HepG2 (cell line): ENCODE measurements at regions not wholly inside any gene's neighbourhood (a gene's known extent, or its start where the extent isn't known, plus 50 kb on each side); places are given as distances from the start of the nearest gene placed in this dataset.

Source experiments
- CREM ChIP-seq, 2 experiments: sonication (generic) in 1 of 2; formaldehyde crosslinking in 1 of 2; IDR thresholded peaks; 2 replicates each; pipeline versions ENCODE4 v1.4.0 to v1.6.1; 2016 to 2020; ENCODE audit warnings: antibody characterized with exemption in 1 of 2, mild to moderate bottlenecking in 1 of 2, missing genetic modification reagents in 1 of 2
- CSRNP1 ChIP-seq: sonication (generic); formaldehyde crosslinking; IDR thresholded peaks from 2 replicates; pipeline ENCODE4 v1.8.1; 2023; ENCODE audit warnings: mild to moderate bottlenecking, missing genetic modification reagents
- ERF ChIP-seq: IDR thresholded peaks from 2 replicates; pipeline ENCODE4 v1.6.1; 2018; ENCODE audit warnings: missing biosample characterization, missing genetic modification reagents
- FUBP1 ChIP-seq: sonication (generic); formaldehyde crosslinking; IDR thresholded peaks from 2 replicates; pipeline ENCODE4 v1.5.1; 2020; ENCODE audit warnings: missing genetic modification reagents, mild to moderate bottlenecking, borderline replicate concordance
- GABPA ChIP-seq, 2 experiments: IDR thresholded peaks; 2 replicates each; pipeline ENCODE4 v1.6.1; 2011 to 2016; ENCODE audit warnings: low read depth in 2 of 2, low read length in 1 of 2, missing biosample characterization in 1 of 2, missing genetic modification characterization in 1 of 2
- HOXA3 ChIP-seq: sonication (generic); formaldehyde crosslinking; IDR thresholded peaks from 2 replicates; pipeline ENCODE4 v1.5.0; 2020; ENCODE audit warnings: missing genetic modification reagents
- LBX2 ChIP-seq: sonication (generic); formaldehyde crosslinking; IDR thresholded peaks from 2 replicates; pipeline ENCODE4 v1.5.0; 2020; ENCODE audit warnings: missing genetic modification reagents, mild to moderate bottlenecking, borderline replicate concordance
- RBFOX2 ChIP-seq: fragments of 200-400 bp; formaldehyde crosslinking; IDR thresholded peaks from 2 replicates; pipeline ENCODE4 v1.6.1; 2017; ENCODE audit warnings: low read depth, mild to moderate bottlenecking, low read length
- SIX4 ChIP-seq: sonication (generic); formaldehyde crosslinking; IDR thresholded peaks from 2 replicates; pipeline ENCODE4 v1.4.0; 2020; ENCODE audit warnings: missing genetic modification reagents
- SKI ChIP-seq: fragments of 450-650 bp; IDR thresholded peaks from one replicate; pipeline ENCODE4 v1.6.1; 2018; ENCODE audit warnings: mild to moderate bottlenecking; ENCODE audit not compliant: partially characterized antibody
- SRY ChIP-seq: sonication (generic); formaldehyde crosslinking; IDR thresholded peaks from 2 replicates; pipeline ENCODE4 v1.8.0; 2022; ENCODE audit warnings: mild to moderate bottlenecking, missing genetic modification reagents
- TAF1 ChIP-seq: sonication (generic); formaldehyde crosslinking; IDR thresholded peaks from 2 replicates; pipeline ENCODE4 v1.4.0; 2020; ENCODE audit warnings: missing genetic modification reagents
- U2AF2 ChIP-seq: fragments of 200-400 bp; formaldehyde crosslinking; IDR thresholded peaks from 2 replicates; pipeline ENCODE4 v1.6.1; 2017; ENCODE audit warnings: low read depth, mild to moderate bottlenecking, low read length
- ZBTB39 ChIP-seq: sonication (generic); formaldehyde crosslinking; IDR thresholded peaks from 2 replicates; pipeline ENCODE4 v1.5.0; 2020; ENCODE audit warnings: missing genetic modification reagents
- ZMYM3 ChIP-seq: sonication (generic); formaldehyde crosslinking; IDR thresholded peaks from 2 replicates; pipeline ENCODE4 v1.5.1; 2020; ENCODE audit warnings: mild to moderate bottlenecking, missing genetic modification reagents
- ZNF253 ChIP-seq: sonication (generic); formaldehyde crosslinking; IDR thresholded peaks from 2 replicates; pipeline ENCODE4 v1.8.0; 2022; ENCODE audit warnings: mild to moderate bottlenecking, missing genetic modification reagents, borderline replicate concordance
- ZNF414 ChIP-seq: sonication (generic); formaldehyde crosslinking; IDR thresholded peaks from 2 replicates; pipeline ENCODE4 v1.5.0; 2020; ENCODE audit warnings: missing genetic modification reagents
- ZNF672 ChIP-seq: sonication (generic); formaldehyde crosslinking; IDR thresholded peaks from 2 replicates; pipeline ENCODE4 v1.8.1; 2022; ENCODE audit warnings: missing genetic modification reagents
- ZNF737 ChIP-seq: sonication (generic); formaldehyde crosslinking; IDR thresholded peaks from 2 replicates; pipeline ENCODE4 v1.5.0; 2020; ENCODE audit warnings: missing genetic modification reagents, mild to moderate bottlenecking, borderline replicate concordance
- ZSCAN20 ChIP-seq: sonication (generic); formaldehyde crosslinking; IDR thresholded peaks from 2 replicates; pipeline ENCODE4 v1.4.0; 2020; ENCODE audit warnings: missing genetic modification reagents, mild to moderate bottlenecking, borderline replicate concordance

- peak; percentile 94 for TF ChIP-seq SKI
- TF ChIP-seq GABPA (IDR thresholded peaks at IDR 0.05; ENCODE audit: low read depth, low read length), result no peak
- TF ChIP-seq GABPA (CRISPR knock-in tag; IDR thresholded peaks at IDR 0.05; ENCODE audit: low read depth), result peak; percentile 45
- no peak for TF ChIP-seq ZNF253 (CRISPR knock-in tag)
- no peak for TF ChIP-seq CSRNP1 (CRISPR knock-in tag)
- TF ChIP-seq RBFOX2, result no peak
- TF ChIP-seq ZNF672 (CRISPR knock-in tag), result no peak
- TF ChIP-seq TAF1 (CRISPR knock-in tag), result no peak
- peak; percentile 54; the same call in 1 of the 2 replicates for TF ChIP-seq SIX4 (CRISPR knock-in tag)
- no peak for TF ChIP-seq U2AF2
- TF ChIP-seq CREM (IDR thresholded peaks at IDR 0.05), result peak; percentile 90
- no peak for TF ChIP-seq CREM (CRISPR knock-in tag; IDR thresholded peaks at IDR 0.05)
- no peak for TF ChIP-seq LBX2 (CRISPR knock-in tag)
- TF ChIP-seq ZNF737 (CRISPR knock-in tag), result no peak
- TF ChIP-seq FUBP1 (CRISPR knock-in tag), result no peak
- peak; percentile 84; the same call in 1 of the 2 replicates for TF ChIP-seq ZBTB39
- peak; percentile 81 for TF ChIP-seq ERF
- peak; percentile 79; the same call in 1 of the 2 replicates for TF ChIP-seq ZNF414 (CRISPR knock-in tag)
- peak; percentile 44; the same call in 1 of the 2 replicates for TF ChIP-seq HOXA3
- TF ChIP-seq SRY, result no peak
- TF ChIP-seq ZSCAN20 (CRISPR knock-in tag), result peak; percentile 46; the same call in 1 of the 2 replicates
- peak; percentile 38; the same call in 1 of the 2 replicates for TF ChIP-seq ZMYM3 (CRISPR knock-in tag)
Measured at GRCh38 chr2:138110453-138111083, 146.3 kb downstream of the HNMT start (continued).
